Adrenal gland (tissue), 9 donors: ENCODE measurements at regions not wholly inside any gene's neighbourhood (a gene's known extent, or its start where the extent isn't known, plus 50 kb on each side); places are given as distances from the start of the nearest gene placed in this dataset.
"Not testable (repeated sequence)": the region's sequence is repeated elsewhere in the genome, so short reads cannot be mapped to it uniquely, and the experiment has no call there.

Experiments
- DNase-seq, 7 donors: peaks; one replicate each; pipeline ENCODE4 v3.0.0-alpha.2; 2019 to 2020
- H3K27ac ChIP-seq, 5 donors: fragments of 200-600 bp; sonication (generic) in 4 of 5; 1 replicate in 3 of 5; 2 replicates in 2 of 5; pipeline versions ENCODE4 v1.5.1 to v1.8.0; 2016 to 2020; ENCODE audit warnings: mild to moderate bottlenecking in 1 of 5
- H3K27me3 ChIP-seq: fragments of 200-600 bp; 2 replicates; pipeline ENCODE4 v1.8.0; 2021
- H3K36me3 ChIP-seq, 2 donors: fragments of 200-600 bp; replicated peaks in 1 of 2; 1 replicate in 1 of 2; 2 replicates in 1 of 2; pipeline versions ENCODE4 v1.5.1 to v1.8.0; 2018 to 2022
- H3K4me1 ChIP-seq, 2 donors: fragments of 200-600 bp; replicated peaks in 1 of 2; 1 replicate in 1 of 2; 2 replicates in 1 of 2; pipeline versions ENCODE4 v1.5.1 to v1.8.0; 2018 to 2021
- H3K4me3 ChIP-seq, 4 donors: fragments of 200-600 bp; sonication (generic) in 3 of 4; one replicate each; pipeline ENCODE4 v1.5.1; 2016 to 2018
- H3K9me3 ChIP-seq, 3 donors: fragments of 200-600 bp; sonication (generic) in 1 of 3; replicated peaks in 1 of 3; 1 replicate in 2 of 3; 2 replicates in 1 of 3; pipeline versions ENCODE4 v1.5.1 to v1.8.0; 2016 to 2021
- CTCF ChIP-seq, 6 experiments: fragments of 450-650 bp in 4 of 6; fragments of 200-600 bp in 2 of 6; sonication (generic) in 1 of 6; IDR thresholded peaks; 1 replicate in 5 of 6; 2 replicates in 1 of 6; pipeline versions ENCODE4 v1.5.1 to v1.8.0; 2016 to 2021; ENCODE audit warnings: antibody characterized with exemption in 6 of 6, mild to moderate bottlenecking in 2 of 6, moderate library complexity in 1 of 6
- POLR2A ChIP-seq, 2 donors: fragments of 450-650 bp; IDR thresholded peaks; one replicate each; pipeline ENCODE4 v1.6.1; 2017; ENCODE audit warnings: antibody characterized with exemption in 2 of 2, mild to moderate bottlenecking in 2 of 2, moderate library complexity in 1 of 2
- WGBS, 4 donors: extraction: QIAGEN DNeasy Blood & Tissue Kit in 2 of 4; methylation state at CpG; one replicate each; pipeline versions ENCODE4 v1.1.5 to v1.1.7; 2013 to 2017; 5-methylcytosine and 5-hydroxymethylcytosine counted together
- intact Hi-C, 2 donors: fragments of 100-400 bp; cut with DNase I; formaldehyde crosslinking; loops; one replicate each; pipeline versions ENCODE4 v1.14.1 to v1.15.0; 2022 to 2023
- donor health status: healthy with polysubstance abuse.
- donor health status: Bipolar disorder and iron deficiency.
- donor health status: DM: yes; HTN: yes; CAD: no.
- donor health status: DM: no; HTN: no; CAD: no.
- donor health status: DM: no; HTN: no; CAD: no.

GRCh38 chr3:139269984-139270383 lies 73.8 kb upstream of the MRPS22 start:
- H3K27ac ChIP-seq: no peak overlapping the region
- no peak overlapping the region for H3K4me3 ChIP-seq
- no peak for DNase-seq
- intact Hi-C loops: no loop called here
- no peaks in the 10 kb centered on the region for H3K9me3 ChIP-seq
- TF ChIP-seq CTCF (IDR thresholded peaks at IDR 0.05): no peak
- TF ChIP-seq POLR2A (IDR thresholded peaks at IDR 0.05): no peak
- no peaks in the 10 kb centered on the region for H3K36me3 ChIP-seq
- H3K27me3 ChIP-seq: no peaks in the 10 kb centered on the region
- WGBS, 4 donors: 79 to 100% (median 90%) methylated on average over 2 of the region's 2 CpGs
- H3K4me1 ChIP-seq: peaks cover 5% of the 10 kb centered on the region in 2 donors

- 84 to 92% (median 88%) methylated on average over 2 of the region's 2 CpGs for WGBS, 4 donors
- H3K27ac ChIP-seq, H3K4me3 ChIP-seq, H3K4me1 ChIP-seq, intact Hi-C loops, H3K9me3 ChIP-seq, DNase-seq, H3K27me3 ChIP-seq, H3K36me3 ChIP-seq: not testable (repeated sequence)
Observed at GRCh38 chr3:139270652-139271051, 73.2 kb upstream of the MRPS22 start.

GRCh38 chr3:139280027-139280671 lies 63.7 kb upstream of the MRPS22 start:
- intact Hi-C loops: no loop called here
- no peak for DNase-seq

GRCh38 chr3:139281096-139281495 lies 62.7 kb upstream of the MRPS22 start:
- no peak overlapping the region for H3K4me3 ChIP-seq
- peak in 5 of 7 donors; percentile 35 to 60 (median 51) for DNase-seq
- no peaks in the 10 kb centered on the region for H3K36me3 ChIP-seq
- WGBS, 4 donors: 41 to 80% (median 47%) methylated on average over 2 of the region's 2 CpGs
- no peak overlapping the region for H3K27ac ChIP-seq
- no peaks in the 10 kb centered on the region for H3K4me1 ChIP-seq
- no peak for TF ChIP-seq CTCF (IDR thresholded peaks at IDR 0.05)
- TF ChIP-seq POLR2A (IDR thresholded peaks at IDR 0.05): no peak
- no peaks in the 10 kb centered on the region for H3K27me3 ChIP-seq
- intact Hi-C loops: no loop called here
- no peaks in the 10 kb centered on the region for H3K9me3 ChIP-seq

More at GRCh38 chr3:139280027-139280671, 63.7 kb upstream of the MRPS22 start:
- Histone ChIP-seq H3K36me3 (no peaks in the 10 kb centered on the region), H3K27ac (no peak overlapping the region), H3K9me3 (no peaks in the 10 kb centered on the region), H3K4me3 (no peak overlapping the region), H3K27me3 (no peaks in the 10 kb centered on the region), H3K4me1 (no peaks in the 10 kb centered on the region)
- TF ChIP-seq CTCF (IDR thresholded peaks at IDR 0.05) (no peak), POLR2A (IDR thresholded peaks at IDR 0.05) (no peak)
- 79 to 81% (median 80%) methylated on average over 3 of the region's 3 CpGs for WGBS, 4 donors

GRCh38 chr3:139281522-139282196 lies 62.2 kb upstream of the MRPS22 start:
- Histone ChIP-seq H3K4me1 (no peaks in the 10 kb centered on the region), H3K27ac (no peak overlapping the region), H3K9me3 (no peaks in the 10 kb centered on the region), H3K27me3 (no peaks in the 10 kb centered on the region), H3K36me3 (no peaks in the 10 kb centered on the region), H3K4me3 (no peak overlapping the region)
- DNase-seq: no peak
- 82 to 97% (median 84%) methylated on average over 6 to 16 of the region's 16 CpGs for WGBS, 4 donors
- intact Hi-C loops: no loop called here
- TF ChIP-seq POLR2A (IDR thresholded peaks at IDR 0.05) (no peak), CTCF (IDR thresholded peaks at IDR 0.05) (no peak)
